Karpas-422 (cell line): ENCODE measurements at regions not wholly inside any gene's neighbourhood (a gene's known extent, or its start where the extent isn't known, plus 50 kb on each side); places are given as distances from the start of the nearest gene placed in this dataset.
"Not testable (repeated sequence)": the region's sequence is repeated elsewhere in the genome, so short reads cannot be mapped to it uniquely, and the experiment has no call there.

Source experiments
- DNase-seq: peaks from one replicate; pipeline ENCODE4 v3.0.0-alpha.2; 2015
- H2AFZ ChIP-seq: fragments of 200-600 bp; sonication (generic); 2 replicates; pipeline ENCODE4 v1.6.1; 2014; ENCODE audit warnings: antibody characterized with exemption, low read length, mixed read lengths
- H3K27ac ChIP-seq: fragments of 200-600 bp; sonication (generic); 2 replicates; pipeline ENCODE4 v1.5.1; 2014; ENCODE audit warnings: mild to moderate bottlenecking, low read length, moderate library complexity
- H3K27me3 ChIP-seq: fragments of 200-600 bp; sonication (generic); 2 replicates; pipeline ENCODE4 v1.6.1; 2014; ENCODE audit warnings: low read length, mixed read lengths
- H3K36me3 ChIP-seq: fragments of 200-600 bp; sonication (generic); 2 replicates; pipeline ENCODE4 v1.6.1; 2014; ENCODE audit warnings: low read length, mixed read lengths; ENCODE audit not compliant: insufficient read depth
- H3K4me1 ChIP-seq: fragments of 200-600 bp; sonication (generic); 2 replicates; pipeline ENCODE4 v1.6.1; 2014; ENCODE audit warnings: mild to moderate bottlenecking, low read length, mixed read lengths
- H3K4me2 ChIP-seq: fragments of 200-600 bp; sonication (generic); 2 replicates; pipeline ENCODE4 v1.6.1; 2014; ENCODE audit warnings: low read length, low read depth, mild to moderate bottlenecking; ENCODE audit not compliant: poor library complexity, severe bottlenecking
- H3K4me3 ChIP-seq: fragments of 200-600 bp; sonication (generic); 2 replicates; pipeline ENCODE4 v1.5.1; 2014; ENCODE audit warnings: mild to moderate bottlenecking, antibody characterized with exemption, low read length, mixed read lengths
- H3K79me2 ChIP-seq: fragments of 200-600 bp; sonication (generic); 2 replicates; pipeline ENCODE4 v1.6.1; 2014; ENCODE audit warnings: mild to moderate bottlenecking, low read length, mixed read lengths
- H3K9ac ChIP-seq: fragments of 200-600 bp; sonication (generic); 2 replicates; pipeline ENCODE4 v1.6.0; 2014; ENCODE audit warnings: low read length
- H3K9me2 ChIP-seq: fragments of 200-600 bp; sonication (generic), shearing (Covaris generic); replicated peaks from 2 replicates; pipeline ENCODE4 v1.6.0; 2014; ENCODE audit warnings: mild to moderate bottlenecking, low read length, moderate library complexity; ENCODE audit not compliant: insufficient read depth
- H3K9me3 ChIP-seq: fragments of 300-700, 200-600 bp; sonication (generic); 2 replicates; pipeline ENCODE4 v1.6.1; 2014; ENCODE audit warnings: low read length, mixed read lengths
- H4K20me1 ChIP-seq: fragments of 200-600 bp; sonication (generic); 2 replicates; pipeline ENCODE4 v1.6.1; 2014; ENCODE audit warnings: mild to moderate bottlenecking, antibody characterized with exemption, low read length, low read depth; ENCODE audit not compliant: insufficient read depth

- not testable (repeated sequence) for H3K27ac ChIP-seq, H3K79me2 ChIP-seq, H2AFZ ChIP-seq, H3K4me3 ChIP-seq, H3K9me2 ChIP-seq, H3K4me2 ChIP-seq, H3K9ac ChIP-seq, H3K27me3 ChIP-seq, H3K4me1 ChIP-seq, DNase-seq, H3K36me3 ChIP-seq, H3K9me3 ChIP-seq, H4K20me1 ChIP-seq
Observed at GRCh38 chr1:219545756-219546155, 67.1 kb downstream of the ZC3H11B start.

DNA sequence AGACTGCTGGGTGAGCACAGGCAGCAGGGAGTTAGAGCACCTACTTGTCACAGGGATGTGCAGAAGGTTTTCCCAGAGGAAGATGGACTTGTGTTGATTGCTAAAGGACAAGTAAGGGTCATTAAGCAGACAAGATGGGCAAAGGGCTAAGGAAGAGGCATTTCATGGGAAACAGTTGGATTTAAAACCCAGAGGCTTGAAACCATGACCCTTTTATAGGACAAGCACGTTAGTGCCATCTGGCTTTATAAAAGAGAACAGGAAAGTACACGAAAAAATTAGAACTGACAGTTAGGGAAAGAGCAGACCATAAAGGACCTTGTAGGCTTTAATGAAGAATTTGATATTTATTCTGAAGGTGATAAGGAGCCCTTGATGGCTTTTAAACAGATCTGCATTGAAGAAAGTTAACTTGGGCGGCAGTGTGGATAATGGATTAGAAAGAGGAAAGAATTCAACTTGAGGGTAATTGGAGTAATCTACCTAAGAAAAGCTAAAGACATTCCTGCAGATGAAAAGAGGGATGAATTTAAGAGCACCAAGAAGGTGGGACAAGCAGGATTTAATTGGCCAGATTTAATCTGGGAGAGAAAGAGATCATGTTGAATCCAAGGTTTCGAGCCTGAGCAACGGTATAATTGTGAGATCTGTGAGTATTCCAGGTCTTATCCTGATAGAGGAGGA is 68.6 kb downstream of the ZC3H11B start:
- Histone ChIP-seq H3K9me3 (no peaks in the 10 kb centered on the region), H3K4me2 (no peak overlapping the region), H3K27me3 (no peaks in the 10 kb centered on the region), H3K9ac (no peak overlapping the region), H3K4me3 (no peak overlapping the region), H3K36me3 (no peaks in the 10 kb centered on the region), H3K27ac (no peak overlapping the region), H4K20me1 (no peaks in the 10 kb centered on the region), H2AFZ (no peak overlapping the region), H3K79me2 (no peaks in the 10 kb centered on the region), H3K9me2 (no peaks in the 10 kb centered on the region), H3K4me1 (no peaks in the 10 kb centered on the region)
- no peak for DNase-seq

GRCh38 chr1:219542828-219543518 is 69.9 kb downstream of the ZC3H11B start:
- Histone ChIP-seq H3K27ac (no peak overlapping the region), H3K36me3 (no peaks in the 10 kb centered on the region), H3K9ac (no peak overlapping the region), H3K27me3 (no peaks in the 10 kb centered on the region), H3K9me2 (no peaks in the 10 kb centered on the region), H2AFZ (no peak overlapping the region), H3K4me3 (no peak overlapping the region), H3K4me2 (no peak overlapping the region), H3K79me2 (no peaks in the 10 kb centered on the region), H3K4me1 (no peaks in the 10 kb centered on the region), H3K9me3 (no peaks in the 10 kb centered on the region), H4K20me1 (no peaks in the 10 kb centered on the region)
- no peak for DNase-seq

- no peak overlapping the region for H3K27ac ChIP-seq
- no peaks in the 10 kb centered on the region for H4K20me1 ChIP-seq
- no peak overlapping the region for H3K4me3 ChIP-seq
- H3K36me3 ChIP-seq = no peaks in the 10 kb centered on the region
- H3K4me2 ChIP-seq = no peak overlapping the region
- H2AFZ ChIP-seq = no peak overlapping the region
- no peaks in the 10 kb centered on the region for H3K9me3 ChIP-seq
- H3K9ac ChIP-seq = no peak overlapping the region
- no peaks in the 10 kb centered on the region for H3K4me1 ChIP-seq
- DNase-seq = no peak
- H3K79me2 ChIP-seq = no peaks in the 10 kb centered on the region
- H3K9me2 ChIP-seq = no peaks in the 10 kb centered on the region
- no peaks in the 10 kb centered on the region for H3K27me3 ChIP-seq
Observed at GRCh38 chr1:219541946-219542345, 71.0 kb downstream of the ZC3H11B start.

GRCh38 chr1:219539645-219540254 is 73.2 kb downstream of the ZC3H11B start:
- H3K4me3 ChIP-seq = no peak overlapping the region
- H4K20me1 ChIP-seq = no peaks in the 10 kb centered on the region
- no peak overlapping the region for H3K27ac ChIP-seq
- no peak overlapping the region for H2AFZ ChIP-seq
- no peaks in the 10 kb centered on the region for H3K36me3 ChIP-seq
- no peaks in the 10 kb centered on the region for H3K9me2 ChIP-seq
- H3K27me3 ChIP-seq = no peaks in the 10 kb centered on the region
- no peaks in the 10 kb centered on the region for H3K9me3 ChIP-seq
- H3K9ac ChIP-seq = no peak overlapping the region
- no peaks in the 10 kb centered on the region for H3K79me2 ChIP-seq
- no peaks in the 10 kb centered on the region for H3K4me1 ChIP-seq
- DNase-seq = no peak
- no peak overlapping the region for H3K4me2 ChIP-seq

GRCh38 chr1:219538886-219539285 is 74.0 kb downstream of the ZC3H11B start:
- H3K27me3 ChIP-seq = no peaks in the 10 kb centered on the region
- no peaks in the 10 kb centered on the region for H3K36me3 ChIP-seq
- no peak overlapping the region for H3K9ac ChIP-seq
- H3K4me3 ChIP-seq = no peak overlapping the region
- H3K9me2 ChIP-seq = no peaks in the 10 kb centered on the region
- DNase-seq = no peak
- no peaks in the 10 kb centered on the region for H3K79me2 ChIP-seq
- no peaks in the 10 kb centered on the region for H4K20me1 ChIP-seq
- H3K4me1 ChIP-seq = no peaks in the 10 kb centered on the region
- no peak overlapping the region for H3K4me2 ChIP-seq
- H3K27ac ChIP-seq = no peak overlapping the region
- H3K9me3 ChIP-seq = no peaks in the 10 kb centered on the region
- H2AFZ ChIP-seq = no peak overlapping the region

DNA sequence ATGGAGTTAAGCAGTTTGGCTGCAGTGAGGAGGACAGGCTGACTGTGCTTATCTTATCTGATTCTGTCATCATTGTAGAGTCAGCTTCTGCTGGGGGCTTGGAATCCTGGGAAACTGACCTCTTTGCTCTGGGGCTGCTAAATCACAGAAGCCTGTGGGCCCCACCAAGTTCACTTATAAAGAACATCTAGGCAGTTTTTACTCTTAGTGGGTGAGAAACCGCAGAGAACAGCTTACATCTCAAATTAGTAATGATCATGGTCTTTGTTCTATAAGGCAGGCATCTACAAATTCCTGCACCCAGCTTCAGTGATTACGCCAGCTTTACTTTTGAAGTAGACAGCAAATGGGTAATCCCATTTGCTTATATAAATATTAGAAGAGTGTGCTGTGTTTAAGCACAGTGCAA is 75.7 kb downstream of the ZC3H11B start:
- Histone ChIP-seq H3K9ac (no peak overlapping the region), H3K9me3 (no peaks in the 10 kb centered on the region), H3K4me2 (no peak overlapping the region), H3K27me3 (no peaks in the 10 kb centered on the region), H3K79me2 (no peaks in the 10 kb centered on the region), H3K27ac (no peak overlapping the region), H3K4me1 (no peaks in the 10 kb centered on the region), H3K36me3 (no peaks in the 10 kb centered on the region), H2AFZ (no peak overlapping the region), H3K9me2 (no peaks in the 10 kb centered on the region), H4K20me1 (no peaks in the 10 kb centered on the region), H3K4me3 (no peak overlapping the region)
- no peak for DNase-seq

GRCh38 chr1:219536038-219536437 is 76.9 kb downstream of the ZC3H11B start:
- Histone ChIP-seq H4K20me1 (no peaks in the 10 kb centered on the region), H3K9me3 (no peaks in the 10 kb centered on the region), H3K9me2 (no peaks in the 10 kb centered on the region; the same call in 1 of the 2 replicates), H3K36me3 (no peaks in the 10 kb centered on the region), H3K79me2 (no peaks in the 10 kb centered on the region), H3K27me3 (no peaks in the 10 kb centered on the region), H3K4me3 (no peak overlapping the region), H3K27ac (no peak overlapping the region), H3K4me2 (no peak overlapping the region), H2AFZ (no peak overlapping the region), H3K9ac (no peak overlapping the region), H3K4me1 (no peaks in the 10 kb centered on the region)
- no peak for DNase-seq
